Activated T-cell treated with anti-CD3 and anti-CD28 coated beads, Interleukin-2, amount 50 U/mL, for 4 hours (primary cell): ENCODE measurements at regions not wholly inside any gene's neighbourhood (a gene's known extent, or its start where the extent isn't known, plus 50 kb on each side); places are given as distances from the start of the nearest gene placed in this dataset.

Experiments used
- ATAC-seq, 2 donors: fragments of 200-7000 bp; cut with Tn5 transposase; one replicate each; pipeline ENCODE4 v1.10.0; 2021
- DNase-seq: peaks from one replicate; pipeline ENCODE4 v3.0.0-alpha.2; 2020
- H3K27me3 Mint-ChIP-seq: one replicate; pipeline ENCODE4 v1.8.0; 2021; ENCODE audit warnings: low read depth, mixed read lengths
- H3K36me3 Mint-ChIP-seq: one replicate; pipeline ENCODE4 v1.8.0; 2022; ENCODE audit warnings: mixed read lengths; ENCODE audit not compliant: insufficient read depth
- H3K4me1 Mint-ChIP-seq: one replicate; pipeline ENCODE4 v1.8.0; 2021; ENCODE audit warnings: low read depth, mixed read lengths
- H3K4me3 Mint-ChIP-seq: one replicate; pipeline ENCODE4 v1.8.0; 2021; ENCODE audit warnings: mild to moderate bottlenecking, moderate library complexity, mixed read lengths
- H3K9me3 Mint-ChIP-seq: one replicate; pipeline ENCODE4 v1.8.0; 2021; ENCODE audit warnings: mixed read lengths

DNA sequence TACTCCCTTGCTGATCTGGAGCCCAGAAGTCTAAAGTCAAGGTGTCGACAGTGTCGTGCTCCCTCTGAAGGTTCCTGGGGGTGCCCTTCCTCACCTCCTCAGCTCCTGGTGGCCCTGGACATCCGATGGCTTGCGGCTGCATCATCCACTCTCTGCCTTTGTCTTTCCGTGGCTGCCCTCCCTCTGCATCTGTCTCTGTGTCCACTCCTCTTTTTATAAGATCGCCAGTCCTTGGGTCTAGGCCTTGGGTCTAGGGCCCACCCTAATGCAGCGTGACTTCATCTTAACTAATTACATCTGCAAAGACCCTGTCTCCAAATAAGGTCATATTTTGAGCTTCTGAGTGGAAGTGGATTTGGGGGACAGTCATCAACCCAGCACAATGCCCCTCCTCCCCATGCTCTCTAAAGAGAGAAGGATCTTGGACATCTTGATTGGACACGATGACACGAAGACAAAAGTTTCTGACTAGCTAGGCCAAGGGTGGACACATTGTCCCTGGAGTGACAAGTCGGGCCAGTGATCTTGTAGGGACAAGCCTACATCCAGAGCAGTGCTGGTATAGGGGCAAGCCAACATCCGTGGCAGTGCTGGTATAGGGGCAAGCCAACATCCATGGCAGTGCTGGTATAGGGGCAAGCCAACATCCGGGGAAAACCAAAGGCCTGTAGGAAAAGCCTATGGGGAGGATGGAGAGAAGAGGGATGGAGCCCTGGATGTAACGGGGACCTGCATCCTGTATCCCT lies 93.9 kb upstream of the DIO3 start:
- no peaks in the 10 kb centered on the region for H3K36me3 Mint-ChIP-seq
- peaks cover 12% of the 10 kb centered on the region for H3K27me3 Mint-ChIP-seq

DNA sequence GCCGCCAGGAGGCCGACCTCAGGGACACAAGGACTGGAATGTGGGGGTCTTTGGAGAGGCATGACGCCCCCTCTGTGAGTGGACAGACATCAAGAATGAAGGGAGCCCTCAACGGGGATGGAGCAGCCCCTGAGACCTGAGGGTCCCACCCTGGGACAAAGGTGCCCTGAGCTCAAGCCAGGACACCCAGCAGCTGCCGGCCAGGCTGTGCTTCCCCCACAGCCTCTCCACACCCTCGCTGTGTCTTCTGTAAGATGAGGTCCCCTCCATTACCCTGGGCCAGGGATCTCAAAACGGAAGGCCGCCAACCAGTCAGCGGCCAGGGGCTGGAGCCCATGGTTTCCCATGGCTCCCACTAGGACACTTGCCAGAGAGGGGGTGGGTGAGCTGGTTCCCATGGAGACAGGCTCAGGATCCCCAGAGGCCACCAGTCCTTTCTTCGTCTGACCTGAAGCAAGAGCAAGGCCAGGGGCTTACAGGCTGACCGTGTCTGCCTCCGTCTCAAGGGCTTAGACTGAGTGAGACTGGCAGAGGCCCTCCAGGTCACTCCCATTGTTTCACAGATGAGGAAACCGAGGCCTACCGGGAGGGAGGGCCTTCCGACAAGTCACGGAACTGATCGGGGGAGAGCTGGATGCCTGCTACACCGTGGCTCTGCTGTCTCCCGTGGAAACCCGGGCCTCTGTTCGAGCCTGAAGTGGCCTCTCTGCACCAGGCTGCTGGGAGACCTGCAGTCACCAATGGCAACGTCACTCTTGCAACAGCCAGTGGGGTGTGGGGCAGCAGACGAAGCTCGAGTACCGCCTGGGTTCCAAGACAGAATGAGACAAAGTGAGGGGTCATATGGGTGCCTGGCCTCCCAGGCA lies 91.7 kb upstream of the DIO3 start:
- ATAC-seq: no peak
- Mint-ChIP-seq H3K4me3 (no peak overlapping the region), H3K36me3 (no peaks in the 10 kb centered on the region), H3K9me3 (no peaks in the 10 kb centered on the region), H3K4me1 (no peaks in the 10 kb centered on the region), H3K27me3 (peaks cover 29% of the 10 kb centered on the region)
- no peak for DNase-seq

More for the DNA sequence above, 93.9 kb upstream of the DIO3 start:
- Mint-ChIP-seq H3K9me3 (no peaks in the 10 kb centered on the region), H3K4me1 (no peaks in the 10 kb centered on the region), H3K4me3 (no peak overlapping the region)
- no peak for ATAC-seq
- DNase-seq: no peak

- Mint-ChIP-seq H3K36me3 (no peaks in the 10 kb centered on the region), H3K9me3 (no peaks in the 10 kb centered on the region), H3K27me3 (peaks cover 28% of the 10 kb centered on the region), H3K4me1 (no peaks in the 10 kb centered on the region), H3K4me3 (no peak overlapping the region)
- no peak for DNase-seq
- ATAC-seq: no peak
Measured at GRCh38 chr14:101470266-101470665, 91.0 kb upstream of the DIO3 start.

DNA sequence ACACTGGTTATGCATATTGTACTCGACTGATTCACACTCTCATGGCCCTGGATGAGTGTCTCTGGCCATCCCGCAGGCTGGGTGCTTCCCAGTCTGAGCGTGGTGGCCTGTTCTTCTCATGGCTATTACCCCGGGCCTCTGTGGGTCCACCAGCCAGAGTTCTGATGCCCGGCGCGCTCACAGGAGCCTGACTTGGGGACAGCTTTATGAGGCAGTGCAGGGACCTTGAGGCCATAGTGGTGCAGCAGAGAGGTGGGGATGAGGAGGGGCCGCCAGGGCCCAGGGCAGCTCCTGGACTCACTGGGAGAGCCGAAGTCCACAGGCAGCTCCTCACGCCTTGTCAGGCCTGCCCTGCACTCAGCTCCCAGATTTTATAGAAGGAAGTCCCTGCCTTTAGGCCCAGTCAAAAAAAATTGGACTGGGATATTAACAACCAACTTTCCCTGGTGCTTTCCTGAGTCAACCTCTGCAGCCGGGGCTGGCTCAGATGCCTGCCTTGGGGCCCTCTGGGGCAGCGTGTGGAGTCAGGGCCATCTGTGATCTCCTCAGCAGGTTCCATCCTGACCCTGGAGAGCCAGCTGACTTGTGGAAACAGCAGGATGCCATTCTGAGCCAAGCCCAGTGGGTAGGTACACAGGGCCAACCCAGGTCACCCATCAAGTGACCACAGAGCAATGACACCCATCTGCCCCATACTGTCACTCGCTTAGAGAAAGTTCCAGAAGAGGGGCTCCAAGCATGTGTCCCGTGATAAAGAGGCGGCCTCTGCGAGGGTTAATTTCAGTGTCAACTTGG lies 89.4 kb upstream of the DIO3 start:
- Mint-ChIP-seq H3K9me3 (no peaks in the 10 kb centered on the region), H3K27me3 (peaks cover 34% of the 10 kb centered on the region), H3K4me1 (no peaks in the 10 kb centered on the region), H3K4me3 (no peak overlapping the region), H3K36me3 (no peaks in the 10 kb centered on the region)
- ATAC-seq: no peak
- no peak for DNase-seq

DNA sequence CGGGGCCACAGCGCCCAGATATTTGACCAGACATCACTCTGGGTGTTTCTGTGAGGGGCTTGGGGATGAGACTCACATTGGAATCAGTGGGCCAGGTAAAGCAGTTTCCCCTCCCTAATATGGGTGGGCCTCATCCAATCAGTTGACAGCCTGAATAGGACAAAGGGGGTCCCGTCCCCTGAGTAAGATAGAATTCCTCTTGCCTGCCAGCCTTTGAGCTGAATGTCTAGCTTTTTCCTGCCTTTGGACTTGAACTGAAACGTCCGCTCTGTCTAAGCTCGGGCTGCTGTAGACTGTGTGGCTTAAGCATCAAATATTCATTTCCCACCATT lies 88.8 kb upstream of the DIO3 start:
- Mint-ChIP-seq H3K4me1 (no peaks in the 10 kb centered on the region), H3K9me3 (no peaks in the 10 kb centered on the region), H3K4me3 (no peak overlapping the region), H3K36me3 (no peaks in the 10 kb centered on the region), H3K27me3 (peaks cover 30% of the 10 kb centered on the region)
- ATAC-seq: no peak
- DNase-seq: no peak

DNA sequence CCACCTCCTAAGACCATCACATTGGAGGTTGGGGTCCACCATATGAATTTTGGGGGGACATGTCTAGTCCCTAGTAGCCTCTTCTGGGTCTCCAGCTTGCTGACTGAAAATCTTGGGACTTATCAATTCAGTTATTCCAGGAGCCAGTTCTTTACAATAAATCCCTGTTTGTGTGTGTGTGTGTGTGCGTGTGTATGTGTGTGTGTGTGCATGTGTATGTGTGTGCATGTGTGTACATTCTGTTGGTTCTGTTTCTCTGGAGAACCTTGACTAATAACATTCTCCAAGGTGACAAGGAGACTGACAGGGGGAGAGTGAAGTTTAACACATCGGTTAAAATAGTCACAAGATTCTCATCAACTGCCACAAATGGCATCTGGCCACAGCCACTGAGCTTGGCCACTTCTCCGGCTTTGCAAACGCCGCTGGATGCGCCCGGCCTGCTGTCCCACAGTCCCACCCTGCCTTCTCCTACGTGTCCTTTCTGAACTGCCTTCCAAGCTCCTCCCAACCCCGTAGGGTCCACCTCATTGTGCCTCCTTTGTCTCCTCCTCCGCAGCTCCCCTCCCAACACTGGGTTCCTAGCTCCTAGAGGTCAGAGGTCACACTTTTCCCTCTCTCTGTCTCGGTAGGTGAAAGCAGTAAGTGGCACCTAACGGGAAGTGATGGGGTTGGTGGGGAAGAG lies 88.1 kb upstream of the DIO3 start:
- no peaks in the 10 kb centered on the region for H3K9me3 Mint-ChIP-seq
- H3K4me1 Mint-ChIP-seq: no peaks in the 10 kb centered on the region
- ATAC-seq (no peak), DNase-seq (no peak)
- no peak overlapping the region for H3K4me3 Mint-ChIP-seq
- H3K27me3 Mint-ChIP-seq: peaks cover 29% of the 10 kb centered on the region
- H3K36me3 Mint-ChIP-seq: no peaks in the 10 kb centered on the region

DNA sequence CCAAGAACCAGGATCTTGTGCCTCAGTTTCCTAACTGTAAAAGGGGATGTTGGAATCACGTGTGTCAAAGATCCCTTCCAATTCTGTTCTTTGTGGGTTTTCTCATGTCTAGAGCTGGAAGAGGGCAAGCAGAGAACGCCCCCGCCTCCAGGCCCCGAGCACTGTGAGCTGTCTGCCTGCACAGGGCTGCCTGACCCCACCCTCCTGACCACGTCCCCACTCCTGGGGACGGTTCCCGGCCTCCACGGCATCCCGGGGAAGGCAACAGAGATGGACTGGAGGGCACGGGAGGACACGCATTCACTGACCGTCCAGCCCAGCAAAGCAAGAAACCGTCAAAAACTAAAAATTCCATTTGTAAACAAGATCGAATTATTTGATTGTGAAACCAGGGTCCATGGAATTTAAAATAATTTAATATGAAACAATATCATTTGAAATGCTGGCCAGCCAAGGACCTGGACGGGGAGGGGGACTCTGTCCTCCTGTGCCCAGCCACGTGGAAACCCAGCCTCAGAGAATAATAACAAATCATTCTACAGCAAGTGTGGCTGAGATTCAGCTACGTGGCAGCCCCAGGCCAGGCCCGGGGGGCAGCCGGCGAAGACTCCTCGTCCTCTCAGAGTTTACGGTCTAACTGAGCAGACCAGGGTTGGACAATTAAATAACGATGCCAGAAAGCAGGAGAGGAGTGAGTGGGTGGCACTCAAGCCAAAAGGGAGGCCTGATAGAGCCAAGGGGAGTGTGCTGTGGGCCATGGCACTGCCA lies 87.3 kb upstream of the DIO3 start:
- DNase-seq (no peak), ATAC-seq (no peak)
- H3K36me3 Mint-ChIP-seq: no peaks in the 10 kb centered on the region
- no peaks in the 10 kb centered on the region for H3K9me3 Mint-ChIP-seq
- H3K4me3 Mint-ChIP-seq: no peak overlapping the region
- H3K4me1 Mint-ChIP-seq: no peaks in the 10 kb centered on the region
- peaks cover 29% of the 10 kb centered on the region for H3K27me3 Mint-ChIP-seq

- Mint-ChIP-seq H3K36me3 (no peaks in the 10 kb centered on the region), H3K4me3 (no peak overlapping the region), H3K27me3 (peaks cover 37% of the 10 kb centered on the region), H3K9me3 (no peaks in the 10 kb centered on the region), H3K4me1 (no peaks in the 10 kb centered on the region)
- no peak for ATAC-seq
- no peak for DNase-seq
Measured at GRCh38 chr14:101474563-101475455, 86.5 kb upstream of the DIO3 start.

DNA sequence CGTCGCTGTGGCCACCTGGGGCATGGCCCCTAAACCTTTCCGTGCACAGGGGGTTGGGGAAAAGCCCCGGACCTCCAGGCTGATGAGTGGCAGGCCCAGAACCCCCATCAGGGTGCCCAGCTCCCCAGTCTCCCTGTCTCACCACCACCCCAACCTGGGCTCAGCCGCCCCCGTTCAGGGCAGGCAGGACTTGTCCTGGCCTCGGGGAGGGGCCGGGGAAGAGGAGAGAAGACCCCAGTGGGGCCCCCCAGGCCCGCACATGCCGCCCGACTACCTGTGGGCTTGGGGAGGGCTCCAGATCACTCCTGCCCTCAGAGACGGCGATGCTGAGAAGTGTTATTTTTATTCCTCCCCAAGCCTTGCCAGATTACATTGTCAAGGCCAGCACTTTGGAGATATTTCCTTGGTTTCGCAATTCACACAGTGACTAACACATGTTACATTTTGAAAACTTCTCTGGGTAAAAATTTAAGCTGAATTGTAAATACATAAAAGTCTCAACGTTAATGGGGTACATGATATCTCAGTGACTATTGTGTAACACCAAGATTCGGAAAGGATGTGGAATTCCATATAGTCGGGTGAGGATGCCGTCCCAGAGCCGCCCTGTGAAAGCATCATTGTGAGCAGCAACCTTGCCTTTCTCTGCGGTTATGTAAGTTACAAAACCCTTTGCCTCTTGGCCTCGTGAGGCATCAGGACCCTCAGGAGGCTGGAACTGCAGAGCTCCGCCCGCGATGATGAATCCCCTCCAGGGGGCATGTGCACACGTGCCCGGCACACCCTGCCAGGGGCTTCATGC lies 85.6 kb upstream of the DIO3 start:
- H3K27me3 Mint-ChIP-seq: peaks cover 37% of the 10 kb centered on the region
- ATAC-seq: no peak
- no peaks in the 10 kb centered on the region for H3K36me3 Mint-ChIP-seq
- no peaks in the 10 kb centered on the region for H3K4me1 Mint-ChIP-seq
- no peak for DNase-seq
- H3K9me3 Mint-ChIP-seq: no peaks in the 10 kb centered on the region
- no peak overlapping the region for H3K4me3 Mint-ChIP-seq

DNA sequence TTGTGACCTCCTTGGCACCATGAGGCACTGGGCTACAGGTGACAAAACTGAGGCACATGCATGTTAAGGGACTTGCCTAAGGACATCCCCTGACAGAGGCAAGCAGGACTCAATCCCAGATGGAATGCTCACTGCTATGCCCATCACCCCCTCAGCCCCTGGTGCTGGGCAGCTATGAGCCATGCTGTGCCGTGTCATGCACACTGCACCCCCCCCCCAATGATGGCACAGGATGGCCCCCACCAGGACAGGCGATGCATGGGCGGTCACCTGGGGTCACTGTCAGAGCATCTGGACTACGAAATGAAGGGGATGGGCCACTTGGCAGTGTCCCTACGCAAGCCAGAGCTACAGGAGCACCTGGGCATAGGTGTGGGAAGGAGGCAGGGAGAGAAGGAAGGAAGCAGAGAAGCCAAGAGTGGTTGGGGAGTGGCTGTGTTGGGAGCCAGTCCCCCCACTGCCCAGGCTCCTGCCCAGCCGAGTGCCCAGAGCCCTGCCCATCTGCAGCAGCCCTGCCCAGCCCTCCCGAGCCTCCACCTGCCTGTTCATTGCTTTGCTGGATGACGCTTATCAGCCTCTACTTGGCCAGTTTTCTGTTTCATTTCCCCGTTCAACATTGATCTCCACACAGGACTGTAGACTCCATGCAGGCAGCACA lies 84.9 kb upstream of the DIO3 start:
- DNase-seq (no peak), ATAC-seq (no peak)
- no peaks in the 10 kb centered on the region for H3K9me3 Mint-ChIP-seq
- no peaks in the 10 kb centered on the region for H3K36me3 Mint-ChIP-seq
- no peaks in the 10 kb centered on the region for H3K4me1 Mint-ChIP-seq
- no peak overlapping the region for H3K4me3 Mint-ChIP-seq
- H3K27me3 Mint-ChIP-seq: peaks cover 38% of the 10 kb centered on the region

GRCh38 chr14:101476916-101477553 lies 84.3 kb upstream of the DIO3 start:
- DNase-seq (no peak), ATAC-seq (no peak)
- Mint-ChIP-seq H3K27me3 (peaks cover 39% of the 10 kb centered on the region), H3K9me3 (no peaks in the 10 kb centered on the region), H3K36me3 (no peaks in the 10 kb centered on the region), H3K4me1 (no peaks in the 10 kb centered on the region), H3K4me3 (no peak overlapping the region)
